ENCODE measurements at regions not wholly inside any gene's neighbourhood (a gene's known extent, or its start where the extent isn't known, plus 50 kb on each side); places are given as distances from the start of the nearest gene placed in this dataset.
"Not testable (repeated sequence)": the region's sequence is repeated elsewhere in the genome, so short reads cannot be mapped to it uniquely, and the experiment has no call there.

DNA sequence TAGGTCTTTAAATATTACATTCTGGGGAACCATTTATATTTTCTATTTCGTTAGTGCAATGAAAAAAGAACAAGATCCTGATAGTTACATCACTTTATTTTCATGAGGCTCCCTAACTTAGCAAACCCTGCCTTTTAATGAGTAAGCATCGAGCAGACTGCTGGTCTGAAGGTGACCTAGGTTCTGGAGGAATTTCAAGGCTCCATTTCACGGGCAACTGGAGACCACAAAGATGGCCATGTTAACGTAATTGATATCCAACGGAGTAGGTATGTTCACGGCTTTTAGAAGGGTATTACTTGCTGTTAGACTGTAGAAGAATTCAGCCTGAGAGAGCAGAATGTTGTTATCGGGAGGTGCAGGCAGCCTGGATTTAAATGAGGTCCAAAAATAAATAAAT, 1597.6 kb downstream of the EFNB2 start:
- DNase-seq (ENCODE audit: low spot score in 2 of 2) = no peak
- TF ChIP-seq POLR2AphosphoS5 (IDR thresholded peaks at IDR 0.05) = no peak
- TF ChIP-seq, protein P1, sequence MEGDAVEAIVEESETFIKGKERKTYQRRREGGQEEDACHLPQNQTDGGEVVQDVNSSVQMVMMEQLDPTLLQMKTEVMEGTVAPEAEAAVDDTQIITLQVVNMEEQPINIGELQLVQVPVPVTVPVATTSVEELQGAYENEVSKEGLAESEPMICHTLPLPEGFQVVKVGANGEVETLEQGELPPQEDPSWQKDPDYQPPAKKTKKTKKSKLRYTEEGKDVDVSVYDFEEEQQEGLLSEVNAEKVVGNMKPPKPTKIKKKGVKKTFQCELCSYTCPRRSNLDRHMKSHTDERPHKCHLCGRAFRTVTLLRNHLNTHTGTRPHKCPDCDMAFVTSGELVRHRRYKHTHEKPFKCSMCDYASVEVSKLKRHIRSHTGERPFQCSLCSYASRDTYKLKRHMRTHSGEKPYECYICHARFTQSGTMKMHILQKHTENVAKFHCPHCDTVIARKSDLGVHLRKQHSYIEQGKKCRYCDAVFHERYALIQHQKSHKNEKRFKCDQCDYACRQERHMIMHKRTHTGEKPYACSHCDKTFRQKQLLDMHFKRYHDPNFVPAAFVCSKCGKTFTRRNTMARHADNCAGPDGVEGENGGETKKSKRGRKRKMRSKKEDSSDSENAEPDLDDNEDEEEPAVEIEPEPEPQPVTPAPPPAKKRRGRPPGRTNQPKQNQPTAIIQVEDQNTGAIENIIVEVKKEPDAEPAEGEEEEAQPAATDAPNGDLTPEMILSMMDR (IDR thresholded peaks at IDR 0.05) = no peak

DNA sequence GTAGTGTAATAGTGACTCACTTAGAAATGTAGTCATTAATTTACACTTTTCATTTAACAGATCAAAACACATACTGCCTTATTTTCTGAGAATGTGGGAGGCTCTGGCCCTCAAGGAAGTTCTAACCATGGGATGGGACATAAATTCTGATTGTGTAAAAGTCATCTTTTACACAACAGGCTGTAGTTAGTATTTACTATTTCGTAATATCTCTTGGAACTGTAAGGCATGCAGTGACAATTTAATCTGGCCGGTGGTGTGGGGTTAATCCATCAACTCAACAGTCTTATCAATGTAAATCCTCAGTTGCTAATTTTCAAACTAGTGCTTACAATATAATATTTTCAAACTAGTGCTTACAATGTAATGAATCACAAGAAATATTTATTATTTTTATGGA, 1599.2 kb downstream of the EFNB2 start:
- intact Hi-C loops (cut with DNase I; ENCODE audit: low total_unique reads) = no loop called here
- TF ChIP-seq POLR2A (IDR thresholded peaks at IDR 0.05) = no peak
- no peak for TF ChIP-seq POLR2AphosphoS5 (IDR thresholded peaks at IDR 0.05)
- TF ChIP-seq, protein P1 (IDR thresholded peaks at IDR 0.05) = no peak
- no peak for DNase-seq (ENCODE audit: low spot score in 2 of 2)

More for the DNA sequence above, 1597.6 kb downstream of the EFNB2 start:
- no peaks in the 10 kb centered on the region for H3K9me3 ChIP-seq
- H3K27ac ChIP-seq = no peak overlapping the region
- no peaks in the 10 kb centered on the region for H3K27me3 ChIP-seq
- H3K4me1 ChIP-seq = no peaks in the 10 kb centered on the region
- no peak overlapping the region for H3K4me3 ChIP-seq
- H3K36me3 ChIP-seq = no peaks in the 10 kb centered on the region
- intact Hi-C loops (cut with DNase I; ENCODE audit: low total_unique reads) = no loop called here

DNA sequence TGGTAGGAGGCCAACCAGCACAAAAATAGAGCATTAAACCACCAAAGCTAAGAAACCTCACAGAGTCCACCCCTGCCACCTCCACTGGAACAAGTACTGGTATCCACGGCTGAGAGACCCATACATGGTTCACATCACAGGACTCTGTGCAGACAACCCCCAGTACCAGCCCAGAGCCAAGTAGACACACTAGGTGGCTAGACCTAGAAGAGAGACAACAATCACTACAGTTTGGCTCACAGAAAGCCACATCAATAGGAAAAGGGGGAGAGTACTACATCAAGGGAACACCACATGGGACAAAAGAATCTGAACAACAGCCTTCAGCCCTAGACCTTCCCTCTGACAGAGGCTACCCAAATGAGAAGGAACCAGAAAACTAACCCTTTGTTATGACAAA, 1614.9 kb downstream of the EFNB2 start:
- H3K4me1 ChIP-seq; H3K36me3 ChIP-seq; H3K27ac ChIP-seq; H3K27me3 ChIP-seq; H3K4me3 ChIP-seq; intact Hi-C loops (cut with DNase I; ENCODE audit: low total_unique reads); H3K9me3 ChIP-seq; DNase-seq (ENCODE audit: low spot score in 2 of 2): not testable (repeated sequence)

More for the DNA sequence above, 1599.2 kb downstream of the EFNB2 start:
- no peaks in the 10 kb centered on the region for H3K9me3 ChIP-seq
- no peaks in the 10 kb centered on the region for H3K4me1 ChIP-seq
- H3K36me3 ChIP-seq = no peaks in the 10 kb centered on the region
- H3K27me3 ChIP-seq = no peaks in the 10 kb centered on the region
- no peak overlapping the region for H3K27ac ChIP-seq
- no peak overlapping the region for H3K4me3 ChIP-seq

DNA sequence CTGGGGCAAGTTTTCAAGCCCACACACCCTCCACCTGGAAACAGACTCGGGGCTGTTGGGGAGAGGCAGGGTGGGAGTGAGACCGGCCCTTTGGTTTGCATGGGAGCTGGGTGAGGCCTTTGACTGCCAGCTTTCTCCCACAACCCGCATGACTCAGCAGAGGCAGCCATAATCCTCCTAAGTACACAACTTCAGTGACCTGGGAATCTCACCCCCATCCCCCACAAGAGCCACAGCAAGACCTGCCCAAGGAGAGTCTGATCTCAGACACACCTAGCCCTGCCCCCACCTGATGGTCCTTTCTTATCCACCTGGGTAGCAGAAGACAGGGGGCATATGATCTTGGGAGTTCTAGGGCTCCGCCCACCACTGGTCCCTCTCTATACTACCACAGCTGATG, 1615.4 kb downstream of the EFNB2 start:
- Histone ChIP-seq H3K36me3 (no peaks in the 10 kb centered on the region), H3K9me3 (no peaks in the 10 kb centered on the region), H3K27me3 (no peaks in the 10 kb centered on the region), H3K27ac (no peak overlapping the region), H3K4me3 (no peak overlapping the region), H3K4me1 (no peaks in the 10 kb centered on the region)
- TF ChIP-seq, protein P1 (IDR thresholded peaks at IDR 0.05) = no peak
- TF ChIP-seq POLR2AphosphoS5 (IDR thresholded peaks at IDR 0.05) = no peak
- TF ChIP-seq POLR2A (IDR thresholded peaks at IDR 0.05) = no peak
- intact Hi-C loops (cut with DNase I; ENCODE audit: low total_unique reads) = no loop called here
- no peak for DNase-seq (ENCODE audit: low spot score in 2 of 2)

DNA sequence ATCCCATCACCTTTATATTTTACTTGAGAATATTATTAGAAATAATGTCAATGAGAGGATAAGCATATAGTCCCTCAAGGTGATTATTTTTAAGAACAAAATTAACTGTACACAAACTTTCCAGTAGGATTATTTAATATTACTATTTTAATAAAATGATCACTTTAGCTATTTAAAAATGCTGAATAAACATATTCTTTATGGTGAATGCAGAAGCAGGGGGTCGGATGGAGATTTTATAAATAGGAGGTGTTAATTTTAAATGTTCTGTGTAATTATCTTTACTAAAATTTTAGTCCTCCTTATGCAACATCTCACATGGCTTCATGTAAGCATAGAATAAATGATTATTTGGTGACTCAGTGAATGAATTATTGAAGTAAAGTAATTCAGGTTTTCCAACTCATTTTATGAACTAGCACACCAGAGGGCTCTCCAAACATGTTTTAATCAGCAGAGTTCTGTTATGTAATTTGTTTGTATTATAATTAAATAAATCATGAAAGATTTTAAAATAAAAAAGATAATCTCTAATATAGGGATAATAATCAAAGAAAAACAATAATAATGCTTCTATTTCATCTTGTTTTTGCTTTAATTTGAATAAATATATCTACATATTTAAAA, 1635.2 kb downstream of the EFNB2 start:
- Histone ChIP-seq H3K4me1 (no peaks in the 10 kb centered on the region), H3K36me3 (no peaks in the 10 kb centered on the region), H3K4me3 (no peak overlapping the region), H3K27me3 (no peaks in the 10 kb centered on the region), H3K9me3 (no peaks in the 10 kb centered on the region), H3K27ac (no peak overlapping the region)
- intact Hi-C loops (cut with DNase I; ENCODE audit: low total_unique reads) = loop anchor here (5.0 kb wide), 1 partner anchor 587 kb away; no protein-coding TSS in a partner anchor
- DNase-seq (ENCODE audit: low spot score in 2 of 2) = no peak
- no peak for TF ChIP-seq POLR2AphosphoS5 (IDR thresholded peaks at IDR 0.05)
- TF ChIP-seq, protein P1 (IDR thresholded peaks at IDR 0.05) = no peak
- no peak for TF ChIP-seq POLR2A (IDR thresholded peaks at IDR 0.05)

DNA sequence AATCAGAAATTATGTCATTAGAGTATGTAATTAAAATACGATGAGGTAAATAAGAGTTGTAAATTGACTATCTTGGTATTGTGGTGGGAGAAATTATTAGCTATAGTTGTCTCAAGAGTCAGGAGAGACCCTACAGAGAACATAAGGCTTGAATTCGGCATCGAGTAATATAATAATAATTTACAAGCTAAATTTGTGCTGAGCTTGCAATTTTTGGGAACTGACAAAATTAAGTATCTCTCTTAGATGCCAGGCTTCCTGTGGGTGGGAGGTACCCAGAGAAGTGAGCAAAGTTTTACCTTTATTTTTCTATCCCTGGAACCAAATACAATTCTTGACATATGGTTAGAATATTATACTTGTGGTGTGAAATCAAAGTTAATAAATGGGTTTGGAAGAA, 1637.0 kb downstream of the EFNB2 start:
- DNase-seq (ENCODE audit: low spot score in 2 of 2) = no peak
- no peaks in the 10 kb centered on the region for H3K4me1 ChIP-seq
- intact Hi-C loops (cut with DNase I; ENCODE audit: low total_unique reads) = no loop called here
- no peaks in the 10 kb centered on the region for H3K9me3 ChIP-seq
- no peak overlapping the region for H3K27ac ChIP-seq
- H3K27me3 ChIP-seq = no peaks in the 10 kb centered on the region
- H3K36me3 ChIP-seq = no peaks in the 10 kb centered on the region
- no peak overlapping the region for H3K4me3 ChIP-seq
- TF ChIP-seq POLR2A (IDR thresholded peaks at IDR 0.05) (no peak), POLR2AphosphoS5 (IDR thresholded peaks at IDR 0.05) (no peak)
- TF ChIP-seq, protein P1 (IDR thresholded peaks at IDR 0.05) = no peak

Measured in breast epithelium (tissue), 4 donors.